HPDE6-E6E7 (cell line): ENCODE measurements at regions not wholly inside any gene's neighbourhood (a gene's known extent, or its start where the extent isn't known, plus 50 kb on each side); places are given as distances from the start of the nearest gene placed in this dataset.

Experiments
- DNase-seq: peaks from one replicate; pipeline ENCODE4 v3.0.0; 2011; ENCODE audit warnings: missing footprints; ENCODE audit errors: extremely low spot score

- DNase-seq, result no peak
Measured at GRCh38 chrX:106510713-106511403, 100.9 kb upstream of the RADX start.
